Spleen (tissue), 11 donors: ENCODE measurements at regions not wholly inside any gene's neighbourhood (a gene's known extent, or its start where the extent isn't known, plus 50 kb on each side); places are given as distances from the start of the nearest gene placed in this dataset.

Source experiments
- DNase-seq: peaks from one replicate; pipeline ENCODE4 v3.0.0-alpha.2; 2020
- H3K27ac ChIP-seq, 8 donors: fragments of 200-600 bp; sonication (generic) in 7 of 8; 1 replicate in 4 of 8; 2 replicates in 4 of 8; pipeline versions ENCODE4 v1.5.0 to v1.8.0; 2016 to 2021; ENCODE audit warnings: inconsistent platforms in 4 of 8, mild to moderate bottlenecking in 4 of 8, moderate library complexity in 1 of 8
- H3K27me3 ChIP-seq, 7 donors: fragments of 200-600 bp; sonication (generic) in 6 of 7; replicated peaks in 1 of 7; 1 replicate in 4 of 7; 2 replicates in 3 of 7; pipeline versions ENCODE4 v1.5.0 to v1.8.0; 2016 to 2021; ENCODE audit warnings: inconsistent platforms in 3 of 7, mild to moderate bottlenecking in 1 of 7
- H3K36me3 ChIP-seq, 6 donors: fragments of 200-600 bp; sonication (generic) in 5 of 6; 1 replicate in 4 of 6; 2 replicates in 2 of 6; pipeline versions ENCODE4 v1.5.0 to v1.8.0; 2016 to 2021; ENCODE audit warnings: inconsistent platforms in 2 of 6
- H3K4me1 ChIP-seq, 6 donors: fragments of 200-600 bp; sonication (generic) in 5 of 6; 1 replicate in 3 of 6; 2 replicates in 3 of 6; pipeline versions ENCODE4 v1.5.0 to v1.8.0; 2016 to 2021; ENCODE audit warnings: inconsistent platforms in 3 of 6
- H3K4me3 ChIP-seq, 8 donors: fragments of 200-600 bp; sonication (generic) in 7 of 8; 1 replicate in 4 of 8; 2 replicates in 4 of 8; pipeline versions ENCODE4 v1.5.0 to v1.8.0; 2016 to 2021; ENCODE audit warnings: inconsistent platforms in 4 of 8, mild to moderate bottlenecking in 4 of 8, moderate library complexity in 2 of 8
- H3K9me3 ChIP-seq, 8 donors: fragments of 200-600 bp; sonication (generic) in 7 of 8; 1 replicate in 4 of 8; 2 replicates in 4 of 8; pipeline versions ENCODE4 v1.5.0 to v1.8.0; 2016 to 2021; ENCODE audit warnings: inconsistent platforms in 4 of 8
- POLR2A ChIP-seq, 3 donors: fragments of 450-650 bp; IDR thresholded peaks; one replicate each; pipeline ENCODE4 v1.5.1; 2017; ENCODE audit warnings: antibody characterized with exemption in 3 of 3, mild to moderate bottlenecking in 1 of 3
- POLR2AphosphoS5 ChIP-seq, 3 donors: sonication (generic); formaldehyde crosslinking; IDR thresholded peaks; one replicate each; pipeline ENCODE4 v1.5.1; 2017; ENCODE audit warnings: antibody characterized with exemption in 3 of 3
- WGBS, 5 donors: extraction: QIAGEN DNeasy Blood & Tissue Kit in 3 of 5; methylation state at CpG; one replicate each; pipeline versions ENCODE4 v1.1.5 to v1.1.7; 2013 to 2018; 5-methylcytosine and 5-hydroxymethylcytosine counted together
- intact Hi-C: fragments of 100-400 bp; cut with DNase I; formaldehyde crosslinking; loops from one replicate; pipeline ENCODE4 v1.15.0; 2023; ENCODE audit warnings: low total_unique reads
- TF ChIP-seq, protein P1 (sequence below), 11 experiments: fragments of 200-600 bp in 7 of 11; fragments of 450-650 bp in 4 of 11; sonication (generic) in 4 of 11; IDR thresholded peaks in 8 of 11; conservative IDR thresholded peaks in 3 of 11; 1 replicate in 7 of 11; 2 replicates in 4 of 11; pipeline versions ENCODE4 v1.4.0 to v1.8.0; 2016 to 2021; ENCODE audit warnings: antibody characterized with exemption in 11 of 11, inconsistent platforms in 4 of 11, mild to moderate bottlenecking in 1 of 11
- donor health status: healthy with polysubstance abuse.
- donor health status: DM: no; HTN: no; CAD: no; lungs with moderate emphysema.
- donor health status: DM: no; HTN: no; CAD: no.
- donor health status: Bipolar disorder and iron deficiency.
- donor health status: healthy.
- donor health status: DM: no; HTN: no; CAD: no.
- donor health status: DM: yes; HTN: yes; CAD: no.

DNA sequence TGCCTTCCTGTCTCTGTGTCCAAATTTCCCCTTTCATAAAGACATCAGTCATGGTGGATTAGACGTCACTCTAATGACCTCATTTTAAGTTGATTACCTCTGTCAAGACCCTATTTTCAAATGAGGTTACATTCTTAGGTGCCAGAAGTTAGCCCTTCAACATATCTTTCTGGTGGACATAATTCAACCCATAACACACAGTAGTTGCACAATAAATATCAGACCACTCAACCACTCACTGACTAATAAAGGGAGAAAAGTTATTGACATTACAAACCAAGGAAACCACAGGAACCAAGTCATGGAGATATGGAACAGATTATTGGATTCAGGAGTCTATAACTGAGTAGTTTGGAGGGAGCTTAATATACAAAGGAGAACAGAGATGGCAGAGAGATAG, 377.4 kb upstream of the ACVR2A start:
- Histone ChIP-seq H3K36me3 (no peaks in the 10 kb centered on the region), H3K27me3 (no peaks in the 10 kb centered on the region), H3K4me3 (no peak overlapping the region), H3K27ac (no peak overlapping the region), H3K4me1 (no peaks in the 10 kb centered on the region), H3K9me3 (no peaks in the 10 kb centered on the region)
- DNase-seq: no peak
- intact Hi-C loops: no loop called here
- WGBS, 5 donors: 50 to 74% (median 71%) methylated on average over 1 of the region's 1 CpG
- TF ChIP-seq, protein P1, sequence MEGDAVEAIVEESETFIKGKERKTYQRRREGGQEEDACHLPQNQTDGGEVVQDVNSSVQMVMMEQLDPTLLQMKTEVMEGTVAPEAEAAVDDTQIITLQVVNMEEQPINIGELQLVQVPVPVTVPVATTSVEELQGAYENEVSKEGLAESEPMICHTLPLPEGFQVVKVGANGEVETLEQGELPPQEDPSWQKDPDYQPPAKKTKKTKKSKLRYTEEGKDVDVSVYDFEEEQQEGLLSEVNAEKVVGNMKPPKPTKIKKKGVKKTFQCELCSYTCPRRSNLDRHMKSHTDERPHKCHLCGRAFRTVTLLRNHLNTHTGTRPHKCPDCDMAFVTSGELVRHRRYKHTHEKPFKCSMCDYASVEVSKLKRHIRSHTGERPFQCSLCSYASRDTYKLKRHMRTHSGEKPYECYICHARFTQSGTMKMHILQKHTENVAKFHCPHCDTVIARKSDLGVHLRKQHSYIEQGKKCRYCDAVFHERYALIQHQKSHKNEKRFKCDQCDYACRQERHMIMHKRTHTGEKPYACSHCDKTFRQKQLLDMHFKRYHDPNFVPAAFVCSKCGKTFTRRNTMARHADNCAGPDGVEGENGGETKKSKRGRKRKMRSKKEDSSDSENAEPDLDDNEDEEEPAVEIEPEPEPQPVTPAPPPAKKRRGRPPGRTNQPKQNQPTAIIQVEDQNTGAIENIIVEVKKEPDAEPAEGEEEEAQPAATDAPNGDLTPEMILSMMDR (IDR thresholded peaks at IDR 0.05 in 8 of 11, conservative IDR thresholded peaks at IDR 0.05 in 3 of 11): no peak
- TF ChIP-seq POLR2AphosphoS5 (IDR thresholded peaks at IDR 0.05): no peak
- TF ChIP-seq POLR2A (IDR thresholded peaks at IDR 0.05): no peak

DNA sequence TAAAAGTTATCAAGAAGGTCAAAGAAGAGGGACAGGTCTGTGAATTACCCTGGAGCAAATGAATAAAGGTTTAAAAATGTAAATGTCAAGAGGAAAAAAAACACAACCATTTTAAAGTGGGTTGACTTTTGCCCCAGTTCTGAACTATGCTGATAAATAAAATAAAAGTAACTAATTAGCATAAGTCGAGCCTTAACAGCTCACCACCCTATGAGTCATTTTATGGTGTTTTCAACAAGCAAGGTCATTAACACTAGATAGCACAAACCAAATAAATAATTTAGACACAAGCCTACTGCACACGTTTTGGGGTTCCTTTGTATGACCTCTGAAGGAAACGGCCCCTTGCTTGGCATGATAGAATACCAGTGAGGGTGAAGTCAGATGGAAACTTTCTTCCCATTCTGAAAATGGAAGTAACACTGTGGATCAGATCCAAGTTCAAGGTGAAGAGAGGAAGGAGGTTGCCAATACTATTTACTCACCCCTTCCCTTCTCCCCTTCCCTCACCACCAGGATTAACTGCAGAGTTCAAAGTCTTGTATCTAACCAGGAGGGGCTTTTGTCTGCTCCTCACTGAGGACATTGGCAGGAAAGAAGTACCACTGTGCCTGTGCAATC, 380.0 kb upstream of the ACVR2A start:
- Histone ChIP-seq H3K9me3 (no peaks in the 10 kb centered on the region), H3K4me1 (no peaks in the 10 kb centered on the region), H3K27me3 (no peaks in the 10 kb centered on the region), H3K4me3 (no peak overlapping the region), H3K27ac (no peak overlapping the region), H3K36me3 (no peaks in the 10 kb centered on the region)
- TF ChIP-seq POLR2A (IDR thresholded peaks at IDR 0.05): no peak
- TF ChIP-seq POLR2AphosphoS5 (IDR thresholded peaks at IDR 0.05): no peak
- TF ChIP-seq, protein P1 (IDR thresholded peaks at IDR 0.05 in 8 of 11, conservative IDR thresholded peaks at IDR 0.05 in 3 of 11): no peak
- intact Hi-C loops: no loop called here
- no peak for DNase-seq
- 55 to 81% (median 64%) methylated on average over 3 of the region's 3 CpGs for WGBS, 5 donors

DNA sequence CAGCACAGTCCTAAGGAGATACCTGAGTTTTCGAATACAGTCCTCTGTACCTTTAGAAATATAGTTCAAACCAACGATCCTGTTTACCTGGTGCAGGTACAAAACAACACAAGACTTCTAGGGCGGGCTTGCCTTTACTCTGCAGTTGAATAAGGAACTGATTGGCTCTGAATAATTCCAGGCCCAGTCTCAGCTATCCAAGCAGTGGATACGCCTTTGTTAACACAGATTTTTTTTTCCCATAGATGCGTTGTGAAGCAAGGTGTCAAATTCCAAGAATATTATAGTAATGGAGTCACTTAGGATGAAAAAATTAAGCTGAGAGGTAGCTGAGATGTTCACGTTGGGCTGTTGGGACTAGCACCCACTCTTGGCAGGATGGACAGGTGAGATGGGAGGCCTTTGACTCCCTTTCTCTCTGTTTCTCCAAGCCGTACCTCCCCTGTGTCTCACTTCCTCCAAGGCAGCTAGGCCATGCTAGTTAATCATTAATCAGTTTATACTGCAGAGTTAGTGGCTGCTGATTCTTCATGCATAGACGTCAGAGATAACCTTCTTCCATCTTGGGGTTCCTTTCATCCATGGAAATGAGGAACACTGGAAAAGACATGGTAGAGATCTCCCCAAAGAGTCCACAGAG, 380.8 kb upstream of the ACVR2A start:
- H3K27me3 ChIP-seq: no peaks in the 10 kb centered on the region
- no peaks in the 10 kb centered on the region for H3K4me1 ChIP-seq
- intact Hi-C loops: no loop called here
- no peaks in the 10 kb centered on the region for H3K36me3 ChIP-seq
- H3K9me3 ChIP-seq: no peaks in the 10 kb centered on the region
- TF ChIP-seq, protein P1 (IDR thresholded peaks at IDR 0.05 in 8 of 11, conservative IDR thresholded peaks at IDR 0.05 in 3 of 11): no peak
- TF ChIP-seq POLR2A (IDR thresholded peaks at IDR 0.05) (no peak), POLR2AphosphoS5 (IDR thresholded peaks at IDR 0.05) (no peak)
- 78 to 89% (median 85%) methylated on average over 8 of the region's 8 CpGs for WGBS, 5 donors
- no peak for DNase-seq
- H3K4me3 ChIP-seq: no peak overlapping the region
- H3K27ac ChIP-seq: no peak overlapping the region

DNA sequence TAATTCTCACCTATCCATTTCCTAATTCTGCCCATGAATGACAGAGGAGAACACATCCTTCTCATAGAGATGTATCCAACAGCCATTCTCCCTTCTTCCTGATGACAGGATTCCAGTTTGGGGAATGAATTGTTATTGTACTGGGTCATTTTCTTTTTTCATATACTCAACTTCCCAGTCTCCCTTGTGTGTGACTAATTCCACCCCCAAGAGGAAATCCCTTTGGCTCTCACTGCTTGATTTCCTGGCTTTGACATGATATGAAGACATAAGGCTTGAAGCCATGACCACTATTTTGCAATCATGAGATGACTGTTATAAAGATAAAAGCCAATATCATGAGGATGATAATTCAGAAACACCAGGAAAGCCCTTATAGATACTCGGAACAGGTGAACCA, 384.7 kb upstream of the ACVR2A start:
- intact Hi-C loops: no loop called here
- H3K27ac ChIP-seq: no peak overlapping the region
- DNase-seq: no peak
- no peak overlapping the region for H3K4me3 ChIP-seq
- no peaks in the 10 kb centered on the region for H3K9me3 ChIP-seq
- TF ChIP-seq, protein P1 (IDR thresholded peaks at IDR 0.05 in 8 of 11, conservative IDR thresholded peaks at IDR 0.05 in 3 of 11): no peak
- TF ChIP-seq POLR2A (IDR thresholded peaks at IDR 0.05) (no peak), POLR2AphosphoS5 (IDR thresholded peaks at IDR 0.05) (no peak)
- H3K27me3 ChIP-seq: no peaks in the 10 kb centered on the region
- 80 to 88% (median 82%) methylated on average over 1 of the region's 1 CpG for WGBS, 5 donors
- H3K36me3 ChIP-seq: no peaks in the 10 kb centered on the region
- H3K4me1 ChIP-seq: no peaks in the 10 kb centered on the region
